NCI-H128 (cell line): ENCODE measurements at regions not wholly inside any gene's neighbourhood (a gene's known extent, or its start where the extent isn't known, plus 50 kb on each side); places are given as distances from the start of the nearest gene placed in this dataset.
"Not testable (repeated sequence)": the region's sequence is repeated elsewhere in the genome, so short reads cannot be mapped to it uniquely, and the experiment has no call there.

ENCODE experiments used
- DNase-seq: peaks from one replicate; lab custom pipeline; 2025; ENCODE audit not compliant: unreplicated experiment; lab: John Stamatoyannopoulos, UW

DNA sequence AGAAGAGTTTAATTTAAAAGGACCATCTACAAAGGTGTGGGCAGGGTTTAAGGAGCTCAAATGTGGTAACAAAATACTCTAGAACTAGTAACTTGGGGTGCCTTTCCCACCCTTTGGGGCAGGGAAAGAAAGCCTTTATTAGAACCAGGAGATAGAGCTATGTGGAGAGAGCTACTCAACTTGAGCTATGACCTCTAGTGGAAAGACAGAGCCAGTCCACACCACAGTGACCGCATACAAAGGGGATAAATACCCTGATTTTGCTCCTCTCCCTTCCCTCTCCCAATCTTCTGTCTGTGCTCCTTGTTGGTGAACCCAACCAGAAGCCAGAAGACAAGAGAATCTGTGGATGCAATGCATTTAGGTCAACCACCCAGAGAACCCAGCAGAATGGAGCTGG, 54.4 kb upstream of the JAK1 start:
- DNase-seq = no peak

DNA sequence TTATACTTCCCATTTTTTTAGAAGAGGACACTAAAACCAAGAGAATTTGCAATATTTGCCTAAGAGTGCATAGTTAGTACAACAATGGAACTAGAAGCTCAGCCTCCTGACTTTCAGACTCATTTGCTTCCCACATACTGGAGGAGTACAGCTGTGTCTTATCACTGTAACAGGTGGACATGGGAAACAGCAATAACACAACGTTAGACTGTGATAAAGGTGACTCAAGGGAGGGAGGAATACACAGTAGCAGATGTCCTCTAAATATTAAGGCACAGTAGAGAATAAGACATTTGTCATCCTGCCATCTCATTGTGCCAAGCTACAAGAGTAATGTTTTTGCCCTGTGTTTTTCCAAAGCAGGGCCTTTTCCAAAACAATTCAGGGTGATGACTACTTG, 55.4 kb upstream of the JAK1 start:
- DNase-seq = no peak

DNA sequence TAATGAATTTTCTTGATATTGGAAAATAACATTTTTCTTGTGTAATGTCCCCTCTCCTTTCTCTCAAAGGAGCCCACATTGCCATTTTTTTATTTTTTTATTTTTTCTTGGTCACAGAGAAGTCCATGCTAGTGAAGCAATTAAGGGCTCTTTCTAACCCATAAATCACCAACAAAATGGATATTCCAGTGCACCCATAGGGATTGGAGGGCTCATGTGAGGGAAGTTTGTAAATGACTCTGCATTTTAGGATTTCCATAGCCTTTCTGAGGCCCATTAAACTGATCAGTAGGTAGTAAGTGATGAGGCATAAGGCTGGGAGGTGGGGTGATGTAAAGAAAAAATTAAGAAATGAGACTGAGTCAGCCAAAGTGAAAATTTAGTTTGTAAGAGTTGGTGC, 55.9 kb upstream of the JAK1 start:
- DNase-seq = no peak

DNA sequence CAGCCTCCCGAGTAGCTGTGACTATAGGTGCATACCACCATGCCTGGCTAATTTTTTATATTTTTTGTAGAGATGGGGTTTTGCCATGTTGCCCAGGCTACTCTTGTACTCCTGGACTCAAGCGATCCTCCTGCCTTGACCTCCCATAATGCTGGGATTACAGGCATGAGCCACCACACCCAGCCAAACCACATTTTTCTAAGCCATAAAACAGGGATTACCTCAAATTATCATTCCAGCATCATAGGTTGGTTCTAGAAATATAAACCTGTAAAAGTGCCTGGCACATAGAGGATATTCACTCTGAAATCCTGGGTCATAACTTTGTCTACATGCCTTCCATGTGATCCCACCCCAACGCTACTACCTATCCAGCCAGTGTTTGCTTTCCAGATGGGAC, 59.4 kb upstream of the JAK1 start:
- no peak for DNase-seq

DNA sequence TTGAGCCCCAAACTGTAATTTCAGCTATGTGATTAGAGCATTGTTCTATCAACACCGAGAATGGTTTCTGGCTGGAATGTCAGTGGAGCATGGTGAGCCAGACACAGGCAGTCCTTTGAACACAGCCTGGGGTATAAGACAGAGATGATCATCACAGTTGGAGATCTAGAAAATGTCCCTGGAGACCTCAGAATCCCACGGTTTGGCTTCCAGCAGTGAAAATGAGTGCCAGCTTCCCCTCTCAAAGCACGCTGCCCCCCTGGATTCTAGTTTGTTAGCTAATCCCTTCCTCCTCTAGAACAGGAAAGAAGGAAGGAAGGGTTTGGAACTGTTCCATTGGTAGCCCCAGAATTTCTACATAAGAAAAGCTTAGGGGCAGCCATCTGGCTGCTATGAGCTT, 59.9 kb upstream of the JAK1 start:
- DNase-seq = no peak

DNA sequence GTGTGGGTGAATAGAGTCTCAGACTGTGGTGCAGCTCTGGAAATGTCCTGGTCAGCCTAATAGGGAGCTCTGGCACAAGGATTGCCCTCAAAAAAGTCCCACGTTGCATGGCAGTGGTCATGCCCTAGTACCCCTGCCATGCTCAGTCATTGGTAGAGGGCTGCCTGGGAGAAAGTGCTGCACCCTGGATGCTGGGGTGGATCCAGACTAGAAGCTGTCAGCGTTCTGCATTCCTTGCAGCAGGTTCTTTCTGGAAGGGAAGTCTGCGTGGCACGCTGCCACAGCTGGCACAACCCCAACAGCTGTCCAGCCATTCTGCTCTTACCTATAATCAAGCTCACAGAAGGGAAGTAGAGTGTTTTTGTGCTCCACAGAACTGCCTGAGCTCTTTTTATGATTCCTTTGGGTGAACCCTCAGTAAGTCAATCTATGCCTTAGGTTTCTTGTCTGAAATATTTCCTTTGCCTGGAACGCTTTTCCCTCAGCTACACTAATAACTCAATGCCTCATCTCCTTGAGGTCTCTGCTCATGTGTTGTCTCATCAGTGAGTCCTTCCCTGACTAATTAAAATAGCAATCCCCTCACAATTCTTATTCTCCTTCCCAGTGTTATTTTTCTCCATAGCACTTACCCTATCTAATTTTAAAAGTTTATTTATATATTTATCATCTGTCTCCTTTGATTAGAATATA, 61.5 kb upstream of the JAK1 start:
- no peak for DNase-seq

DNA sequence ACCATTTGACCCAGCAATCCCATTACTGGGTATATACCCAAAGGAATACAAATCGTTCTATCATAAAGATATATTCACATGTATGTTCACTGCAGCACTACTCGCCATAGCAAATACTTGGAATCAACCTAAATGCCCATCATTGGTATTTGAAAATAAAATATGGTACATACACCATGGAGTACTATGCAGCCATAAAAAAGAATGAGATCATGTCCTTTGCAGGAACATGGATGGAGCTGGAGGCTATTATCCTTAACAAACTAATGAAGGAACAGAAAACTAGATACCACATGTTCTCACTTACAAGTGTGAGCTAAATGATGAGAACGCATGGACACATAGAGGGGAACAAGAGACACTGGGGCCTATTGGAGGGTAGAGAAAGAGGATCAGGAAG, 63.1 kb upstream of the JAK1 start:
- not testable (repeated sequence) for DNase-seq

DNA sequence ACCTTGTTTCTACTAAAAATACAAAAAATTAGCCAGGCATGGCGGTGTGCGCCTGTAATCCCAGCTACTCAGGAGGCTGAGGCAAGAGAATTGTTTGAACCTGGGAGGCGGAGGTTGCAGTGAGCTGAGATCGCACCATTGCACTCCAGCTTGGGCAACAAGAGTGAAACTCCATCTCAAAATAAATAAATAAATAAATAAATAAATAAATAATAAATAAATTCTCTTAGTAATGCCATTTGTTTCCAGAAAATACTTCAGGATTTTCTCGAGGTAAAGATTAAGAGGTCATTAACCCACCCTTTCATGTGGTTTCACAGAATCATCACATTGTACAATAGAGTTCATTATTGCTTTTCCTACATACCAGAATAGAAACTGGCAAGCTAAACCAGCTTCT, 68.5 kb upstream of the JAK1 start:
- not testable (repeated sequence) for DNase-seq

DNA sequence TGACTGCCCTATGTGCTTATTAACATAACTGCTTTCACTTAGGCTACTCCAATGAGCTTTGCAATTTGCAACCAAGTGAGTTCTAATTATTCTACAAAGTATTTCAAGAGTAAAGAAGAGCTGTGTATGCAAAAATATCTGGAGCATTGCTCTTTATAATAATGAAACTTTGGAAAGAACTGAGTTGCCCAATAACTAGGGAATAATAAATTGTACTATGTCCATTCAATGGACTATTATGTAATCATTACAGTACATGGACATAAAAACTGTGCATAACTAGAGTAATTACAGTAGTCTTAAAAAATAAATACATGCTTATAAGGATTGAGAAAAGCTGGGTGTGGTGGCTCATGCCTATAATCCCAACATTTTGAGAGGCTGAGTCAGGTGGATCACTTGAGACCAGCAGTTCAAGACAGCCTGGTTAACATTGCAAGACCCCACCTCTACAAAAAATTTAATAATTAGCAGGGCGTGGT, 70.3 kb upstream of the JAK1 start:
- DNase-seq = no peak

DNA sequence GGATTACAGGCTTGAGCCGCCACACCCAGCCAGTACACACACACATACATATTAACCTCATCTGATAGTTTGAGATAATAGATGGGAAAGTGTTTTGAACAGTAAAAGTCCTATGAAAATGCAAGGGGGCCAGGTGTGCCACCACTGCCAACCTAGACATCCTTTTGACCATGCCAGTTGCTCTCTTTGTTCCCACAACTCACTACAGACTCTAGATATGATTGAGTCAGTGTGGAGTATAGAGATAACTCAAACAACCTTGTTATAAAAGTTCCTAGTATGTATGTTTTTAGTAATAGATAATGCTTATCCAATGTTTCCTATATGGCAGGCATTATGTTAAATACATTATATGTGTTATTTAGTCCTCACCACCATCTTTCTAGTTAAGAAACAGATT, 72.7 kb upstream of the JAK1 start:
- DNase-seq = no peak

DNA sequence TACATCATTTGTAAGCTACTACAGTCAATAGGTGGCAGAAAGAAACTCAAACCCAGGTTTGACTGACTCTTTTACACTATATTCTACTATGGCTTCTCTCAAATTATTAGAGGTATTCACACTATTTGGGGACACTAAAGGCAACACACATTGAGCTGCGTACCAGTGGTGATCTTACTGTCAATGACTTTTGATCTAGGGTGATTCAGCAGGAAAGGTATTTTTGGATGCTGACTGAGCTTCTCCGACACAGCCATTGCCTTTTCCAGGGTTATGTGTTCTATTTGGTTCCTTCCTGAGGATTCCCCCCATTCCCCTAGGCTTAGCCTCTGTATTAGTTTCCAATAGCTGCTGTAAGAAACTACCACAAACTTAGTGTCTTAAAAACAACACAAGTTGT, 73.2 kb upstream of the JAK1 start:
- no peak for DNase-seq

DNA sequence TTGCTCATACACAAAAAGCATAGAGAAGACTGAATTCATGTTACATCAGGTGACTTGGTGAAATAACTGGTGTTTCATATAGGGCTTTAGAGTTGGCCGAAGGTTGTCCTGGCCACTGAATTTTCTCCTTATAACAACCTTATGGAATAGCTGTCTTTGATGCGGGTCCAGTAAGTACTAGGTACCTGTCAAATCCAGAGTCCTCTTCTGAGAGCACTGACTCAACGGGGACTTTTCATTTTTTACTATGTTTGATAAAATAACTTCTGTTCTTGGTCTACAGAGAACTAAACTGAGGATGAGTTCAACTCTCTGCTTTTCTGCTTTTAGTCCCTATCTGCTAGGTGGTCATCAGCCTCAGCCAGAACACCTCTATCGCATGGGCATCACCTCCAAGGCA, 76.1 kb upstream of the JAK1 start:
- DNase-seq = no peak

DNA sequence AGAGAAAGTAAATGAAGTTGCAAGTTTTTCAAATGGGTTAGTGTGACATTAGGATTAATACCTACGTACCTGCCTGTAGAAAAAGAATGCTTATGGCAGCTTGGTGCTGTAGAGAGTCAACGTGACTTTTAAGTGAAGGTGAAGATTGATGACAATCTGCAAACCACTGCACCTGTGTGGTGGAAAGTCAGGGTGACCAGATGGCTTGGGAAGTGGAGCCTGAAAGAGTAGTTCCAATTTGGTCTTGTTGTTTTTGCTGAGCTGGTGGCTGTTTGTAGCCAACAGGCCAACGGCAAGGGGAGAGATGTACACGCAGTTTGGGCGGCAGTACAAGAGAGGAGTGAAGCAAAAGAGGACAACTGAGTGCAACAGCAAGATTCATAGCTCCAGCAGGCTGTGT, 78.1 kb upstream of the JAK1 start:
- DNase-seq = no peak

DNA sequence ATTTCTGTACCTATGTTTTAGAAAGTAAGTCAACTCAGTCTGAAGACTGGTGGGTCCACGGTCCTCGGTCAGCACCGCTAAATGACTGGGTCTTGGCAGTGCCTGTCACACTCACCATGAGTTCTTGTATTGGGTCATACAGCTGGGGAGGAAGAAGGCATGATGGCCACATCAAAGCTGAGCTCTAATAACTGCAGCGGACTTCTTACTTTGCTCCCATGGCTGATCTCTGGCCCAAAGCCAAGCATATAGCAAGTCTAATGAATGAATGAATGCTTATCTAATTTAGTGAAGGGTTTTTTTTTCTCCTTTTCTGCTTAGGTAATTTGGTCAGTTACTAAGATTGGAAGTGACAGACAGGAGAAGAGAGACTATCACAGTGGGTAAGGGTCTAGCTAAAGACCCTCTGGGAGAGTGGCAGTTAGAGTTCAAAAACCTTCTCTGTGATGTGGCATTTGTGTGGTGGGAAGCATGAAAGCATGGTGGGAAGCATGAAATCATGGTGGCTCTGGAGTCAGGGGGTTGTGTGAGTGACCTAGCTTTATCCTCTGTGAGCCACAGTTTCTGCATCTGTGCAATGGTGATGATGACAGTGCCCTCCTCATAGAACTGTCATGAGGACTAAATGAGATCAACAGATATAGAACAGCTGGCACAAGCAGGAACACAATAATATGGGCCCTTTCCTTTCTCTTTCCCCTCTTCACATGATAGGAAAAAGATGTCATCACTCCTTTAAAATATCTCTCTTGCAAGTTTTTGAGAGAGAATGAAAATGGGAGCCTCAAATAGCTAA, 78.9 kb upstream of the JAK1 start:
- DNase-seq = no peak

DNA sequence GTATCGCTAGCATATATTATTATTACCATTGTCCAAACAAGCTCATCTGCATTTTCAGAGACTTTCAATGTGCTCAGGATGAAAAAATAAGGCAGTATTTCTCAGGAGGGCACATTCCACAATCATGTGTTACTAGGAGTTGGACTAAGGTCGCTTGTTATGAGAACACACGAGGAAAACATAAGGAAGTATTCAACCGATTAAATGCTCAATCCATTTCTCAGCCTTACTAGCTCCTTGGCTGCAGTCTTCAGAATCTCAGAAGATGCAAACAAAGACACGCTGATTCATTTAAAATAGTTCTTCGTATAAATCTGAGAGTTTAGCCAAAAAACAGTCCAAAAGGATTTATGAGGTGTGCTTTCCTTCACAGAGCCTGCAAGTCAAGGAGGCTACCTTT, 82.0 kb upstream of the JAK1 start:
- no peak for DNase-seq

DNA sequence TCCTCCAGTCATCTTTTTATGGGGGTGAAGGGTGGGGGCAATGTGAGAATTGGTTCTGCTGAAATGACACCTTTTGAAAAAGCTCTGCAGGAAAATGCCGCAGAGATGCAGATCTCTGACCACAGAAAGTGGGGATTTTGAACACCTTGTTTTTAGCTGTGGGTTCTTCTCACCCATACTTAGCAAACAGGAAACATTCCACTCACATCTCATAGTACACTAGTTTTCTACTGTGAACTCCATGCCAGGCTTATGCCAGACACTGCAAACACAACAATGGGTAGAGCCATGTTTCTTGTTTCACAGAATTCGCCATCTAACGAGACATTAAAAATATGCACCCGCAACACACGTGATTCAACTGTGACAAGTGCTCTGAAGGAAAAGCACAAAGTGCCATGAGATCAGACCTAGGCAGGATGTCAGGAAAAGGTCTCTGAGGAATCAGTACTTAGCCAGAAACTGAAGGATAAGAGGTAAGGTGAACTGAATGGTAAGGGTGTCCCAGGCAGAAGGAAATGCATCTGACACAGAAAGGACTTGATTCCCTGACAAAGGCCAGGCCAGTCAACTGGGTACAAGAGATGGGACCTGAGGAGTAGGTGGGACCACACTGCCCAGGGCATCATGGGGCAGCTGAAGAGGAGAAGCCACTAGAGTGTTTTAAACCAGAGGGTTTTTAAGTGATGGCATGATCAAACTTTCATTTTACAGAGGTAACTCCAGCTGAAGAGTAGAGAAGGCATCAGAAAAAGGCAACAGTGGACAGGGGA, 83.8 kb upstream of the JAK1 start:
- DNase-seq = no peak

DNA sequence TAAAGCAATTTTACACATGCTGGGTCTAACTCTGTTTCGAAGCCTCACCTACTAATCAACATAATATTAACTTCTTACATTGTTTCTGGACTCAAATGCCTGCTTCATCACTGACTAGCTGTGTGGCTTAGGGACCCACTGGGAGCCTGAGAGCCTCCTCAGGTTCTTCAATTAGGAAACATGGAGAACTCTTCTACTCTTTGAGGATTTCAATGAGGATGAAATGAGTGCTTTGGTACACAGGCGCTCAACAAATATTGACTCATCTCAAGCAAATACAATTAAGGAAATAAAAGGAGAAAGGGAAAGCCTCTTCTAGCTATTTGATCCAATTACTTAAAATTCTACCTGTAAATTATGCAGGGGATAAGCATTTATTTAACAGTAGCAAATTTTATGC, 84.4 kb upstream of the JAK1 start:
- no peak for DNase-seq

DNA sequence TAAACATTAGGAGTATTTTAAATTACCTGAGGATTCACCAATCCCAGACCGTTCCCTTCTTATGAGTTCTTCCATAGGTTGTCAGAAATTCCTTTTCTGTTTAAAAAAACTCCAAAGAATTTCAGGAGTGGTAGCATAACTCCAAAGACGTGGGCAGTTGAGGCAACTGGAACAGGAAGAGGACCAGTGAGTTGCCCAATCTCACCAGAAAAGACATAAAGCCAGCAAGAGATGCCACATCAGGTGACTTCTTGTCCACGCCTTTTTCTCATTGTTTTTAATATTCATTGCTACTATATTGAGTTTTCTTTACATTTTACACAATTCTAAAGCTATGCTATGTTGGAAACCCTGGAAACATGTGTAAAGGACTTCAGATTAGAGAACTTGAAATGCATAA, 88.1 kb upstream of the JAK1 start:
- no peak for DNase-seq

DNA sequence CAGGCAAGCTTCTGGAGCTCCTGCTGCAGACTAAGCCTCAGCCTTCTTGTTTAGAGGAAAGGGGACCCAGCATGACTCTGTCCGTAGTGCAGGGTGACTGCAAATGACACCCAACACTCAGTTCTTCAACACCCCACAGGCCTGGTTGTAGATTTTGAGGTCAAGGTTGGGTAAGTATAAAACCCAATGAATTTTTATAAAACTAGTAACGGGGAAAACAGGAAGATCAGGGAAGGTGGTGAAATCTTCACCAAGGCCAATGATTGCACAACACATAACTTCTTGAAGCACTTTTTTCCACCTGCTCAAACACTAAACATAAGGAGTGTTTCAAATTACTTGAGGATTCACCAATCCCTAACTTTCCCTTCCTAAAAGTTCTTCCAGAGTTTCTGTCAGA, 89.4 kb upstream of the JAK1 start:
- no peak for DNase-seq

DNA sequence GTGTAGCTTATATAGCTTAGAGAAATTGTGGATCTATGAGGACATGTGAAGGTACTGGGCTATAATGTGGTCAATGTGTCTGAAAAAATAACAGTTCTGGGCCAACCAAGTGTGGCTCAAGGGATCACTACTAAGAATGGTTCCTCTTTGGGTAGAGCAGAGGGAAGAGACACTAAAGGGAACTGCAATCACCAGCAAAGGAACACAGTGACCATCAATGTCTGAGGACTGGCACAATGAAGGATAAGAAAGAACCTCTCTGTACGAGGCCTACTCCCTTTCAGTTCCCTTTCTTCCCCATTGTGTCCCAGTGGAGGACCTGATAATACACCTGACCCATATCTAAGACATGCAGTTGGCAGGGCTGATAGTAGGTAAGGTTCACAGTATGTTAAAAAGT, 89.9 kb upstream of the JAK1 start:
- DNase-seq = no peak

DNA sequence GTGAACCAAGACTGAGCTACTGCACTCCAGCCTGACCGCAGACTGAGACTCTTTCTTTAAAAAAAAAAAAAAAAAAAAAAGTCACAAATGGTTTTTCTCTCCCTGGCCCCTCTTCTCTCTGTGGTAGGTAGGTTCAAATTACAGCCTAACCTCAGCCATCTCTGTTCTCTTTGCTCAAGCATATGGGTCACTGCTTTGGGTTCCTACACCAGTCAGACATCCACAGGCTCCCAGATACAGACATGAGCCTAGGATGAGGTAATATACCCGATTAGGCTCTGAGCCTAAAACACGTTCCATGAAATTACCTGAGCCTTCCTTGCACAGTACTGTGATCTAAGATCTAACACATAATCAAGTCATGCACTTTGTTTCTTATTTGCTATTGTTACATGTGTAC, 90.5 kb upstream of the JAK1 start:
- DNase-seq = no peak

DNA sequence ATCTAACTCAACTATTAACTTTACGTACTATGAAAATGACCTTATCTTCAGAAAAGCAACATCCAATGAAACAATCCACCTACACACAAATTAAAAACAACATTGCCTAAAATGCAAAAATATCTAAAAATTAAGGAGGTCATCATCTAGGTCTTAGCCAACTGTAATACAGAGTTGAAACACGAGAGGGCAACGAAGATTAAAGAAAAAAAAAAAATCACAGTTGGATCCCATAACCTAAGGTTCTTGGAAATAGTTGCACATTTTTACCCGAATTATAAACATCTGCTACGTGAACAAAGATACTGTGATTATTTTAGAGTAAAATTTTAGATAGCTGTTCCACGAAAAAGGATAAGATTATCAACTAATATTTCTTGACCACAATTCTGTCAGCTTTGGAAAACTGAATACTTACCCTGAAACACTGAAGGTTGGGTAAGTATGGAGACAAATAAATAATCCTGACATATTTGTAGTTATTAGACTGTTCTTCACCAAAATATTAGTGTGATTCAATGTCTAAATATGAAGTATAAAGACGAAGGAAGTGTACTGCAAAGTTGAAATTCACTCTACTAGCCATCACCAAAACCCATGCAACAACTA, 88.0 kb upstream of the AK4 start:
- DNase-seq = no peak
